GM23338 (cell line): ENCODE measurements at regions not wholly inside any gene's neighbourhood (a gene's known extent, or its start where the extent isn't known, plus 50 kb on each side); places are given as distances from the start of the nearest gene placed in this dataset.

ENCODE experiments used
- ATAC-seq: fragments of 200-7000 bp; cut with Tn5 transposase; 3 replicates; pipeline ENCODE4 v1.9.1; 2020
- DNase-seq: peaks from one replicate; pipeline ENCODE4 v3.0.0-alpha.2; 2015; ENCODE audit warnings: low spot score
- H2AFZ ChIP-seq: fragments of 200-600 bp; sonication (generic); 2 replicates; pipeline ENCODE4 v1.8.0; 2016; ENCODE audit warnings: antibody characterized with exemption, mild to moderate bottlenecking, moderate library complexity
- H3F3A ChIP-seq: fragments of 200-600 bp; sonication (generic); replicated peaks from 2 replicates; pipeline ENCODE4 v1.8.0; 2017; ENCODE audit warnings: antibody characterized with exemption, mixed run types, low read depth
- H3K27ac ChIP-seq: fragments of 200-600 bp; sonication (generic); 2 replicates; pipeline ENCODE4 v1.6.1; 2016; ENCODE audit warnings: low read depth
- H3K27me3 ChIP-seq: fragments of 200-600 bp; sonication (generic); 2 replicates; pipeline ENCODE4 v1.8.0; 2016; ENCODE audit warnings: mild to moderate bottlenecking, mixed run types, moderate library complexity; ENCODE audit not compliant: insufficient read depth
- H3K36me3 ChIP-seq: fragments of 200-600 bp; sonication (generic); 2 replicates; pipeline ENCODE4 v1.8.0; 2016; ENCODE audit warnings: mild to moderate bottlenecking; ENCODE audit not compliant: insufficient read depth
- H3K4me1 ChIP-seq: fragments of 200-600 bp; sonication (generic); 2 replicates; pipeline ENCODE4 v1.8.0; 2016; ENCODE audit warnings: mild to moderate bottlenecking, moderate library complexity; ENCODE audit not compliant: insufficient read depth
- H3K4me2 ChIP-seq: fragments of 200-600 bp; sonication (generic); 2 replicates; pipeline ENCODE4 v1.7.1; 2017; ENCODE audit warnings: mixed run types
- H3K4me3 ChIP-seq: fragments of 200-600 bp; sonication (generic); 2 replicates; pipeline ENCODE4 v1.6.1; 2016; ENCODE audit warnings: mixed run types
- H3K79me2 ChIP-seq: fragments of 200-600 bp; sonication (generic); replicated peaks from 2 replicates; pipeline ENCODE4 v1.8.0; 2017; ENCODE audit warnings: mild to moderate bottlenecking; ENCODE audit not compliant: insufficient read depth
- H3K9me2 ChIP-seq: fragments of 200-600 bp; sonication (generic); 2 replicates; pipeline ENCODE4 v1.8.0; 2017; ENCODE audit not compliant: insufficient read depth
- H4K20me1 ChIP-seq: fragments of 200-600 bp; sonication (generic); replicated peaks from 2 replicates; pipeline ENCODE4 v1.8.0; 2017; ENCODE audit warnings: mild to moderate bottlenecking; ENCODE audit not compliant: insufficient read depth
- H3K27ac Mint-ChIP-seq: 2 replicates; pipeline ENCODE4 v1.8.0; 2020; ENCODE audit warnings: inconsistent platforms, mild to moderate bottlenecking, moderate library complexity, mixed read lengths
- H3K27me3 Mint-ChIP-seq: 3 replicates; pipeline ENCODE4 v1.8.0; 2022; ENCODE audit warnings: low read depth, mild to moderate bottlenecking, moderate library complexity, mixed read lengths, inconsistent platforms; ENCODE audit not compliant: insufficient read depth, poor library complexity
- H3K36me3 Mint-ChIP-seq: 3 replicates; pipeline ENCODE4 v1.8.0; 2021; ENCODE audit warnings: low read depth, mild to moderate bottlenecking, inconsistent platforms, moderate library complexity, mixed read lengths
- H3K4me1 Mint-ChIP-seq: 3 replicates; pipeline ENCODE4 v1.8.0; 2020; ENCODE audit warnings: mild to moderate bottlenecking, inconsistent platforms, mixed read lengths
- H3K4me3 Mint-ChIP-seq: 3 replicates; pipeline ENCODE4 v1.8.0; 2021; ENCODE audit warnings: moderate library complexity, mild to moderate bottlenecking, inconsistent platforms, mixed read lengths
- H3K9me3 Mint-ChIP-seq: 3 replicates; pipeline ENCODE4 v1.8.0; 2020; ENCODE audit warnings: moderate library complexity, mild to moderate bottlenecking, inconsistent platforms, mixed read lengths
- CREB1 ChIP-seq: fragments of 250-450 bp; sonication (Bioruptor Pico); IDR thresholded peaks from 2 replicates; pipeline ENCODE4 v1.5.0; 2020; ENCODE audit warnings: low read depth, mild to moderate bottlenecking, moderate library complexity
- CTCF ChIP-seq, 2 experiments: fragments of 200-600 bp in 1 of 2; sonication (generic) in 1 of 2; conservative IDR thresholded peaks; 2 replicates each; pipeline versions ENCODE4 v1.5.1 to v1.6.1; 2016 to 2017; ENCODE audit warnings: antibody characterized with exemption in 2 of 2, low read depth in 2 of 2, mild to moderate bottlenecking in 2 of 2, moderate library complexity in 1 of 2
- ETS1 ChIP-seq: IDR thresholded peaks from 2 replicates; pipeline ENCODE4 v1.6.1; 2016; ENCODE audit warnings: antibody characterized with exemption
- EZH2 ChIP-seq: fragments of 200-600 bp; sonication (generic); IDR thresholded peaks from one replicate; pipeline ENCODE4 v1.8.0; 2017; ENCODE audit warnings: antibody characterized with exemption, mild to moderate bottlenecking, low read depth; ENCODE audit not compliant: unreplicated experiment
- EZH2phosphoT487 ChIP-seq: fragments of 200-600 bp; sonication (generic); IDR thresholded peaks from one replicate; pipeline ENCODE4 v1.8.1; 2018; ENCODE audit warnings: antibody characterized with exemption; ENCODE audit not compliant: unreplicated experiment
- JUNB ChIP-seq: IDR thresholded peaks from one replicate; pipeline ENCODE4 v1.6.1; 2016; ENCODE audit warnings: antibody characterized with exemption; ENCODE audit not compliant: unreplicated experiment
- NANOG ChIP-seq: IDR thresholded peaks from 2 replicates; pipeline ENCODE4 v1.6.1; 2016; ENCODE audit warnings: antibody characterized with exemption, borderline replicate concordance
- POLR2AphosphoS5 ChIP-seq: IDR thresholded peaks from 2 replicates; pipeline ENCODE4 v1.6.1; 2016; ENCODE audit warnings: antibody characterized with exemption, low read depth
- REST ChIP-seq: IDR thresholded peaks from one replicate; pipeline ENCODE4 v1.6.1; 2018; ENCODE audit warnings: antibody characterized with exemption; ENCODE audit not compliant: unreplicated experiment
- STAT1 ChIP-seq: IDR thresholded peaks from one replicate; pipeline ENCODE4 v1.6.1; 2016; ENCODE audit warnings: antibody characterized with exemption; ENCODE audit not compliant: unreplicated experiment
- ZNF114 ChIP-seq: fragments of 250-450 bp; sonication (Bioruptor Pico); IDR thresholded peaks from 2 replicates; pipeline ENCODE4 v1.5.0; 2020; ENCODE audit warnings: mild to moderate bottlenecking, moderate library complexity
- ZNF331 ChIP-seq: fragments of 250-450 bp; sonication (Bioruptor Pico); IDR thresholded peaks from 2 replicates; pipeline ENCODE4 v1.5.0; 2020; ENCODE audit warnings: low read depth, mild to moderate bottlenecking, moderate library complexity
- ZNF462 ChIP-seq: fragments of 250-450 bp; sonication (Bioruptor Pico); IDR thresholded peaks from 2 replicates; pipeline ENCODE4 v1.5.0; 2020; ENCODE audit warnings: mild to moderate bottlenecking, moderate library complexity

- no peak overlapping the region for H2AFZ ChIP-seq
- H3K27me3 Mint-ChIP-seq: peaks cover 2% of the 10 kb centered on the region
- no peaks in the 10 kb centered on the region for H4K20me1 ChIP-seq
- DNase-seq (no peak), ATAC-seq (no peak)
- no peaks in the 10 kb centered on the region for H3K4me1 Mint-ChIP-seq
- H3K9me2 ChIP-seq: no peaks in the 10 kb centered on the region
- no peak overlapping the region for H3K27ac Mint-ChIP-seq
- no peak overlapping the region for H3K27ac ChIP-seq
- TF ChIP-seq REST: no peak
- TF ChIP-seq CTCF (conservative IDR thresholded peaks at IDR 0.05; ENCODE audit: low read depth in 2 of 2): no peak
- no peak for TF ChIP-seq STAT1
- no peak for TF ChIP-seq ETS1
- TF ChIP-seq CREB1 (CRISPR knock-in tag): no peak
- TF ChIP-seq EZH2phosphoT487: no peak
- TF ChIP-seq ZNF331 (CRISPR knock-in tag): no peak
- TF ChIP-seq POLR2AphosphoS5: no peak
- TF ChIP-seq JUNB: no peak
- no peak for TF ChIP-seq ZNF114 (CRISPR knock-in tag)
- no peak for TF ChIP-seq ZNF462 (CRISPR knock-in tag)
- TF ChIP-seq NANOG: no peak
- TF ChIP-seq EZH2: no peak
- no peak overlapping the region for H3K4me2 ChIP-seq
- H3K36me3 Mint-ChIP-seq: no peaks in the 10 kb centered on the region
- H3K79me2 ChIP-seq: no peaks in the 10 kb centered on the region
- H3K27me3 ChIP-seq: no peaks in the 10 kb centered on the region
- H3K36me3 ChIP-seq: no peaks in the 10 kb centered on the region
- no peak overlapping the region for H3K4me3 Mint-ChIP-seq
- no peaks in the 10 kb centered on the region for H3K4me1 ChIP-seq
- H3K9me3 Mint-ChIP-seq: no peaks in the 10 kb centered on the region
- H3F3A ChIP-seq: no peaks in the 10 kb centered on the region
- H3K4me3 ChIP-seq: no peak overlapping the region
Measured at GRCh38 chr6:132072831-132073230, 121.7 kb upstream of the CCN2 start.
